Endothelial cell of hepatic sinusoid (primary cell): ENCODE measurements at regions not wholly inside any gene's neighbourhood (a gene's known extent, or its start where the extent isn't known, plus 50 kb on each side); places are given as distances from the start of the nearest gene placed in this dataset.

ENCODE experiments used
- in situ Hi-C: cut with HindIII; loops from 2 replicates; pipeline ENCODE4 v1.10.0; 2017; ENCODE audit warnings: low sequenced_read_pairs

DNA sequence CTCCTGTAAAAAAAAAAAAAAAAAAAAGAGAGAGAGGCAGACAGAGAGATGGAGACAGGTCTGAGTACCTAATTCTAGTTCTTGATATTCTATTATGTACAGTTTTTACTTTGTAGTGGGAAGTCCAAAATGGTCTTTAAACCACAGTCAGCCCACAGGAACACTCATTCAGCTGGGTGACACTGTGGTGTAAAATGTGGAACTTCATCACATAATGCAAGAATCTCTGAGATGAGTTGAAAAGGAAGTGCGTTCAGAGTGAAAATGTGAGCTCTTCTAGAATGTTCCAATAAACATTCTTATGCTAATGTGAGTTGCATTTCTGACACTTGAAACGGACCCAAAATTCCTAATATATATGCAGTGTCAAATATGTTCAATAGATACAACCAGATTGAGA is 972.1 kb downstream of the CDH11 start:
- in situ Hi-C loops, result no loop called here

- in situ Hi-C loops, result no loop called here
These were observed 973.5 kb downstream of the CDH11 start for GRCh38 chr16:64148356-64148755.

- in situ Hi-C loops, result no loop called here
These were observed 973.9 kb downstream of the CDH11 start for GRCh38 chr16:64147941-64148340.

DNA sequence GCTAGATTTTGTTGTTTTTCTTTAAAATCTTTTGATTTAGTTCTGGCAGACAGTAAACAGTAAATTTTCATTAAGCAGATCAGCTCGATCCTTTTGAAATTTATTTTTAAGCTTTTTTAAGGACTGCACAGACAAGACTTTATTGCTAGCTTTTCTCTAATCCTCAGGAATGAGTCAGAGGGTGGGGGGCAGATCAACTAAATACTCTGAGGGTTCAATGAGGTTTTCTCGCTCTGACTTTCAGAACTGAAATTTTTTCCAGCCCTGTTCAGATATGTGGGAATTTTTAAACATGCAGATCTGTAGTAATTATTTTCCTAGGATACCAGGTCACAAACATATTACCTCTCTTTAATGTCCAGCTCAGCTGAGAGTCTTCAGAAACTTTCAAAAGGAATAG is 977.2 kb downstream of the CDH11 start:
- in situ Hi-C loops, result no loop called here

DNA sequence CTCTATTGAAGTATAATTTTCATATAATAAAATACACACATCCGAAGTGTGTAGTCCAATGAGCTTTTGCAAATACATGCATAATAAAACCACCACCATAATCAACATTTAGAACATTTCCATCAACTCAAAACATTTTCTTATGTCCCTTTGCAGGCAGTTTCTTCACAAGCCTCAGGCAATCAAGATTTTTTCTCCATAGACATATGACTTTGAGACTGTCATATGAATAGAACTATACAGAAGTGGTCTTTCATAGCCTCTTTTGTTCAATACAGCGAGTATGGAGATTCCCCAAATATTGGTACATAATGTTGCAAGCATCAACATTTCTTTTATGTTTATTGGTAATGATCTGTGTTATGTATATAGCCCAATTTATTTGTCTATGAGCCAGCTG is 983.2 kb downstream of the CDH11 start:
- in situ Hi-C loops, result no loop called here

- in situ Hi-C loops, result no loop called here
These were observed 983.9 kb downstream of the CDH11 start for GRCh38 chr16:64138006-64138405.

DNA sequence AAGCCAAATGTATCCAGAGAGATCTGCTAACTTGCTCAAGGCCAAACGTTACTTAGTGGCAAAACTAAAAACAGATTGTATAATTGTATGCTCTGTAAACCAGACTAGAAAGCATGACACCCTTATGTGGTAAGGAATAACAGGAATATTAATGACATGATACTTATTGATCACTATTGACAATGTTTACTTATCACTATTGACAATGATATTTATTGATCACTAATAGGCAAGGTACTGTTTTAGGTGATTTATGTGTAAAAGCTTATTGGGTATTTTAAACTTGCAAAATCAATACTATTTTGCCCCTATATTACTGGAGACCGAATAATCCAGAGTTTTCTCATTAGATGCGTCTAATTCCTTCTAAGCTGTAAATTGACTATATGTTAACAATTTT is 985.1 kb downstream of the CDH11 start:
- in situ Hi-C loops, result no loop called here

DNA sequence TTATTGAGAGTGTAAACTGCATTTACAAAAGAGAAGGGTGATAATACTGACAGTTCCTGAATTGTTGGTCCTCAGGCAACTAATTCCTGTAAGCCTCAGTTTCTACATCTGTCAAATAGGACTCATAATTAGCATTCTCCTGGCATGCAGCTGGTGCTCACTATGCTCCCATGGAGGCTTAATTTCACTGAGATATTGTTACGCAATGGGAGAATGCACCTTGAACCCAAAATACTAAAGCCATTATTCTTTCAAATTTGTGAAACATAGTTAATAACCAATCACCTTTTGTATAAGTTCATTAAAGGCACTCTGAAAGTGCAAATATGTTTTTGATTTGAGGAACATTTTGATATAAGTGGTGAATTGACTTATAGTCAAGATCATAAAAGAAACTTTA is 985.5 kb downstream of the CDH11 start:
- in situ Hi-C loops, result no loop called here

GRCh38 chr16:64133366-64133765 is 988.5 kb downstream of the CDH11 start:
- in situ Hi-C loops, result no loop called here

- in situ Hi-C loops, result no loop called here
These were observed 989.0 kb downstream of the CDH11 start for GRCh38 chr16:64132759-64133361.

DNA sequence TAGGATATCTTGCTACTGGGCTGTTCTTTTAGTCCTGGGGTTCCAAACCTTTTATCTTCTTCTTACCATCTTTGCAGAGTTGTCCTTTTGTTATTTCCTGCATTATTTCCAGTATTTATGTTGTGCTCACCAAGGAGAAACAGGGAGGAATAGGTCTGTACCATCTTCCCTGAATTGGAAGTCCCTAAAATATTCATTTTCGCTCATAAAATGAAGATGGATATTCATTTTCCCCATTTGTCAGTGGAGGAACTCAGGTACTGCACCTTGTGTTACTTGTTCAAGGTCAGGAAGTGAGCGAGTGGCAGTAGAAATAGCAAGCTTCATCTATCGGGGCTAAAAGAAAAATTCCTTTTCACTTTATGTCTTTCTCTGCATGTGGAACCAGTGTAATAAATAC is 989.7 kb downstream of the CDH11 start:
- in situ Hi-C loops, result no loop called here

DNA sequence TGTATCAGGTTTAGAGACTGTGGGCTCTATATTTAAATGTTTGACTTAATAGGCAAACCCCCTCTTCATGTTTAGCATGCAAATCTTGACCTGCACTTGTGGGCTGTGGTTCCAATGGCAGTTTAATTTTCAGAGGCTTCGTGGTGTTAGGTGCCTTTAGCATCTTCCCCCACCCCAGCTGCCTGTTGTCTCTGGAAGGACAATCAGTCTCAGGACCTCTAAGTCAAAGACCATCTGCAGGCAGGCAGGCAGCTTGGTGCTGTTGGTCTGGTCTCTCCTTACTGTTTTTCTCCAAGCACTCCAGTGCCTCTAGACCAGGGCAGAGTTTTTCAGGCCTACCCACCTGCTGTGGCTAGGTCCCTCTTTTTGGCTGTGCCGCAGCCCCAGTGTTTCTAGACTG is 990.4 kb downstream of the CDH11 start:
- in situ Hi-C loops, result no loop called here

DNA sequence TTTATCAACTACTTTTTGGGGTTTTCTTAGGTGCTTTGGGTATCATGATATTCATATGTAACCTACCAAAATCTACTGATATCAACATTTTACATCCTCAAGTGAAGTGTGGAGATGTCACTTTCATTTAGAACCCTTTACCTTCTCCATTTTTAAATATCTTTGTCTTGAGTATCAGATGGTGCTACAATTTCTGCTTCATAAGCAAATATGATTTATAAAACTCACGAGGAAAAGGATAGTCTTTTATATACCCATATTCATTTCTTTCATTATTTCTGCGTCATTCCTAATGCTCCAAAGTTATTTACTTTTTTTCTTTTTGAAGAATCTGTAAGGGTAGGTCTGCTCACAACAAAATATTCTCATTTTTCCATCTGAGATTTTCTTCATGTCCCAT is 991.7 kb downstream of the CDH11 start:
- in situ Hi-C loops, result no loop called here

DNA sequence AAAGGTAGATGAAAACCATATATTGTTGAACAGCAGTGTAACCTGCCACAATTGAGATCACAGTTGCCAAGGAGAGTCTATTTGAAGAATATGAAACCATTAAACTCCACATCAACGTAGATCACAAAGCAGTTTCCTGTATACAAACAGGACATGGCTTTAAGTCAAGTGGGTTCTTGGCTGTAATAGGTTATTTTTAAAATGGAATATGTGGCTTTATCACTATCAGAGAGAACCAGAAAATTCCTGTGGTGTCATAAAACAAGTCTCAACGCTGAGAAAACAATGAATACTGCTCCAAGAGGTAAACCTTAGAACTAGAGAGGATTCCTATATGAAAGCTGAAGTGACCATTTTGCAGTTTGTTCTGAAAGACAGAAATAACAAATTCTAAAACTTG is 999.7 kb downstream of the CDH11 start:
- in situ Hi-C loops, result no loop called here

GRCh38 chr16:64121473-64121872 is 1000.4 kb downstream of the CDH11 start:
- in situ Hi-C loops, result no loop called here

DNA sequence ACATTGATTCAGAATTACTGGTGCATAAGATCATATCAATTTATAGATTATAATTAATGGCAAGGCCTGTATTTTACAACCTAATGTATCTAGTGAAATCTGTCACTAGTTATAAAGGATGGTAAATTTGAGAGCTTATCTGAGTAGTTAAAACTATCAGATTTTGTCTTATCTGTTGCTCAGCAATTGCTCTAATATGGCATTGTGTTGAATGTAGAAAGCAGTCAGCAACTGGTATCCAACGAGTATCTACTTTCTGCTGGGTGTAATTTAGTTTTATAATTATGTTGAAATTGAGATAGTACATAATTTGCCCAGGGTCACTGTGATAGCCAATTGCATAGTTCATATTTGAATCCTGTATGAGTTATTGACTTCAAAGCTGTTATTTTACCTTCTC is 1005.7 kb downstream of the CDH11 start:
- in situ Hi-C loops, result no loop called here

- in situ Hi-C loops, result no loop called here
These were observed 1012.6 kb downstream of the CDH11 start for GRCh38 chr16:64109241-64109640.

- in situ Hi-C loops, result no loop called here
These were observed 1019.2 kb downstream of the CDH11 start for GRCh38 chr16:64102654-64103053.

DNA sequence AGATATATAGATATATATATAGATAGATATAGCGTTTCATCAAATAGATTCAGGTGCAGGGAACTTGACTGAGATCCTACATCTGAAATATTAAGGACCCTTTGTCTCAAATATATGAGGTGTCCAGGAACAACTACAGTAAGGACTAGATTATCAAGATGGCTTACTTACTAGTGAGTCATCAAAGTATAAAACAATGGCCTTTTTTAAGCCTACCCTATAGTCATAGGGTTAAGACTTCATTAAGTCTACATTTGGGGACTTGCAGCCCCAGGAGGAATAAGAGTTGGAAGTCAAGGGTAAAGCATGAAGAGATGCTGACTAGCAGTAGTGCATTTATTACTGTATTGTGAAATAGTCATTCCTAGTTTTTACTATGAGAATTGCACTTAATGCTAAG is 1023.4 kb downstream of the CDH11 start:
- in situ Hi-C loops, result no loop called here

DNA sequence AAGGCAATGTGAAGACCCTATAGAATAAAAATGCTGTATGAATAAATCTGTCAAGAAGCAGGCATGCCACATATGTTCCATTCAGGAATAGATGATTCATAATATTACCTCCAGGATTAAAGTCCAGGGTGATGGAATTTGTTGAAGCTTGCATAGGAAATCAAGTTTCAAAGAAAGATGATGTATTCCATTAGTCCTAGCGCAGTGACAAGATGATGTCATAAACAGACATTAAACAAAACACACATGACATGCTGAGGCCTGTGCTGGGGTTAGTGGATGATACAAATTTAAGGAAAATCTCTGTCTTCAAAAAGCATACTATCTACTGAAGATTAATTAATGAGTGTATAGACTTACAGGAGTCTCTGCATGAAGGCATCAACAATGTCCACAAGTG is 1025.2 kb downstream of the CDH11 start:
- in situ Hi-C loops, result no loop called here

- in situ Hi-C loops, result no loop called here
These were observed 1026.8 kb downstream of the CDH11 start for GRCh38 chr16:64094992-64095634.

DNA sequence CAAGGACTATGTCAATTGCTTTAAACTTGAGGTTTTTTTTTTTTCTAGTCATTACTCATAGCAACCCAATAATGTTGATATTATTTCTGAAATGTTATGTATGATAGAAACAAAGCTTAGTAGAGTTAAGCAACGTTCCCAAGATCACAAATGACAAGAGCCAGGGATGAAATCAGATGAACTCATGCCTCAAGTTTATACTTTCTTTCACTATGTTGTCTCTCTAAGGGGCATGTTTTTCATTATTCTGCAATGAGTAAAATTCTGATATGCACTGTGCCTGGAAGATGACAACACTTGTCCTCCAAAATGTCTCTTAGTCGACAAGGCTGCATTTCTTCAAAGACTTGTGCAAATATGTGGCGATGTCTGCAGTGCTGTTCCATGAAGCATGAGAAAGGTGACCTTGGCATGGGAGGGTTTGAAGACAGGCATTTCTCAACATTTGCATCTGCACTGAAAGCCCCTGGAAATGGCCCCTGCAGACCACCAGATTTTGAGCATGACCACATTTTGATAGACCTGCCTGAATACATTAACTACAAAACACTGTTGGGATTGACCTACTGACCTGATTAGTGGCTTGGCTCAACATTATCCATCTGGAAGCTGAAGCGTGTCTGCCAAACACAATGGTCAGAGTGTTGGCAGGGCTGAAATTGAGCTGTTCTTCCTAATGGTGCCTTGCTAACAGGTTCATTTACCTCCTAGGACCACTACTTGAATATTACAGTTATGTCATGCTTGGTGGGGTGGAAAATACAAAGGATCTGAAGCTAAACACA is 1027.5 kb downstream of the CDH11 start:
- in situ Hi-C loops, result no loop called here
